CD14-positive monocyte (primary cell): ENCODE measurements at regions not wholly inside any gene's neighbourhood (a gene's known extent, or its start where the extent isn't known, plus 50 kb on each side); places are given as distances from the start of the nearest gene placed in this dataset.

ENCODE experiments used
- DNase-seq, 3 donors: peaks; one replicate each; pipeline ENCODE4 v3.0.0-alpha.2; 2011 to 2022
- H2AFZ ChIP-seq: 2 replicates; pipeline ENCODE4 v1.6.0; 2012; ENCODE audit warnings: mild to moderate bottlenecking, low read depth, low read length, inconsistent platforms; ENCODE audit not compliant: insufficient read depth, poor library complexity, severe bottlenecking
- H3K27ac ChIP-seq, 2 donors: 1 replicate in 1 of 2; 2 replicates in 1 of 2; pipeline ENCODE4 v1.5.1; 2012 to 2013; ENCODE audit warnings: low read length in 2 of 2, control low read depth in 1 of 2, inconsistent platforms in 1 of 2, low read depth in 1 of 2, mild to moderate bottlenecking in 1 of 2
- H3K27me3 ChIP-seq, 2 donors: one replicate each; pipeline versions ENCODE4 v1.6.0 to v1.6.1; 2011 to 2013; ENCODE audit warnings: low read length in 2 of 2; ENCODE audit not compliant: control insufficient read depth in 2 of 2, insufficient read depth in 2 of 2
- H3K36me3 ChIP-seq, 2 donors: replicated peaks in 1 of 2; 1 replicate in 1 of 2; 2 replicates in 1 of 2; pipeline versions ENCODE4 v1.5.1 to v1.6.1; 2012 to 2013; ENCODE audit warnings: low read length in 2 of 2, control low read depth in 1 of 2, inconsistent platforms in 1 of 2, mild to moderate bottlenecking in 1 of 2; ENCODE audit not compliant: insufficient read depth in 2 of 2, control insufficient read depth in 1 of 2
- H3K4me1 ChIP-seq, 2 donors: 1 replicate in 1 of 2; 2 replicates in 1 of 2; pipeline versions ENCODE4 v1.5.1 to v1.6.1; 2012 to 2013; ENCODE audit warnings: low read length in 2 of 2, control low read depth in 1 of 2, inconsistent platforms in 1 of 2, mild to moderate bottlenecking in 1 of 2, moderate library complexity in 1 of 2; ENCODE audit not compliant: insufficient read depth in 2 of 2, control insufficient read depth in 1 of 2
- H3K4me2 ChIP-seq: replicated peaks from 2 replicates; pipeline ENCODE3; 2012; ENCODE audit warnings: low read length, moderate library complexity, mild to moderate bottlenecking; ENCODE audit not compliant: poor library complexity, severe bottlenecking; ENCODE audit errors: extremely low read depth
- H3K4me3 ChIP-seq, 3 experiments: fragments of 200-600 bp in 1 of 3; sonication (generic) in 1 of 3; replicated peaks in 1 of 3; 1 replicate in 2 of 3; 2 replicates in 1 of 3; pipeline ENCODE4 v1.5.1; 2011 to 2013; ENCODE audit warnings: low read length in 3 of 3, mild to moderate bottlenecking in 3 of 3, control low read depth in 2 of 3, low read depth in 2 of 3, inconsistent platforms in 1 of 3, moderate library complexity in 1 of 3
- H3K79me2 ChIP-seq: 2 replicates; pipeline ENCODE4 v1.6.0; 2012; ENCODE audit warnings: mild to moderate bottlenecking, control low read depth, inconsistent platforms, low read length, moderate library complexity; ENCODE audit not compliant: insufficient read depth
- H3K9ac ChIP-seq: 2 replicates; pipeline ENCODE4 v1.6.0; 2017; ENCODE audit warnings: low read length, mild to moderate bottlenecking; ENCODE audit not compliant: insufficient read depth, poor library complexity, severe bottlenecking
- H3K9me3 ChIP-seq, 2 donors: replicated peaks in 1 of 2; 1 replicate in 1 of 2; 2 replicates in 1 of 2; pipeline versions ENCODE4 v1.5.1 to v1.6.1; 2012 to 2013; ENCODE audit warnings: low read length in 2 of 2, control low read depth in 1 of 2; ENCODE audit not compliant: control insufficient read depth in 1 of 2, insufficient read depth in 1 of 2
- H4K20me1 ChIP-seq: 2 replicates; pipeline ENCODE4 v1.6.0; 2012; ENCODE audit warnings: mild to moderate bottlenecking, low read length, control low read depth, moderate library complexity; ENCODE audit not compliant: insufficient read depth
- H3K27ac Mint-ChIP-seq, 7 donors: one replicate each; pipeline ENCODE4 v1.8.0; 2020; ENCODE audit warnings: mild to moderate bottlenecking in 7 of 7, mixed read lengths in 7 of 7, moderate library complexity in 6 of 7, inconsistent platforms in 2 of 7
- H3K27me3 Mint-ChIP-seq, 3 donors: one replicate each; pipeline ENCODE4 v1.8.0; 2021 to 2022; ENCODE audit warnings: low read depth in 3 of 3, mild to moderate bottlenecking in 3 of 3, mixed read lengths in 3 of 3, moderate library complexity in 3 of 3, inconsistent platforms in 1 of 3
- H3K36me3 Mint-ChIP-seq, 2 donors: one replicate each; pipeline ENCODE4 v1.8.0; 2020; ENCODE audit warnings: mixed read lengths in 2 of 2, inconsistent platforms in 1 of 2, mild to moderate bottlenecking in 1 of 2
- H3K4me1 Mint-ChIP-seq: one replicate; pipeline ENCODE4 v1.8.0; 2020; ENCODE audit warnings: mild to moderate bottlenecking, mixed read lengths
- H3K4me3 Mint-ChIP-seq, 2 donors: one replicate each; pipeline ENCODE4 v1.8.0; 2020; ENCODE audit warnings: mild to moderate bottlenecking in 2 of 2, mixed read lengths in 2 of 2, moderate library complexity in 1 of 2
- H3K9me3 Mint-ChIP-seq, 7 donors: one replicate each; pipeline ENCODE4 v1.8.0; 2020 to 2022; ENCODE audit warnings: mixed read lengths in 7 of 7, mild to moderate bottlenecking in 6 of 7, moderate library complexity in 6 of 7, inconsistent platforms in 2 of 7
- CTCF ChIP-seq: fragments of 200-600 bp; IDR thresholded peaks from one replicate; pipeline ENCODE4 v1.8.0; 2022; ENCODE audit warnings: antibody characterized with exemption, mild to moderate bottlenecking
- WGBS: methylation state at CpG from one replicate; pipeline ENCODE4 v1.1.5; 2013; ENCODE audit warnings: missing lambda C conversion rate; ENCODE audit not compliant: insufficient coverage; 5-methylcytosine and 5-hydroxymethylcytosine counted together
- intact Hi-C, 2 donors: fragments of 100-400 bp; cut with micrococcal nuclease; formaldehyde crosslinking; loops; one replicate each; pipeline versions ENCODE4 v1.15.0 to v1.15.1; 2023

- H3K4me3 Mint-ChIP-seq, result no peak overlapping the region
- peaks cover 0 to 4% (median 0%) of the 10 kb centered on the region in 7 donors for H3K9me3 Mint-ChIP-seq
- Histone ChIP-seq H3K27me3 (no peaks in the 10 kb centered on the region), H3K79me2 (no peaks in the 10 kb centered on the region), H4K20me1 (no peaks in the 10 kb centered on the region), H3K4me3 (no peak overlapping the region), H3K9me3 (peaks cover 0 to 4% of the 10 kb centered on the region in 2 donors), H3K27ac (no peak overlapping the region), H2AFZ (no peak overlapping the region), H3K9ac (no peak overlapping the region), H3K4me2 (no peak overlapping the region), H3K36me3 (no peaks in the 10 kb centered on the region), H3K4me1 (no peaks in the 10 kb centered on the region)
- no peak overlapping the region for H3K27ac Mint-ChIP-seq
- no peaks in the 10 kb centered on the region for H3K4me1 Mint-ChIP-seq
- 75% methylated on average over 4 of the region's 4 CpGs for WGBS
- no peaks in the 10 kb centered on the region for H3K36me3 Mint-ChIP-seq
- peaks cover 3 to 16% (median 7%) of the 10 kb centered on the region in 3 donors for H3K27me3 Mint-ChIP-seq
- no peak for DNase-seq
- intact Hi-C loops, result no loop called here
- TF ChIP-seq CTCF, result no peak
Observed at GRCh38 chr17:79438058-79438457, 172.8 kb downstream of the RBFOX3 start.

GRCh38 chr17:79437081-79437480, 173.8 kb downstream of the RBFOX3 start:
- H2AFZ ChIP-seq, result no peak overlapping the region
- 85% methylated on average over 11 of the region's 11 CpGs for WGBS
- no peaks in the 10 kb centered on the region for H4K20me1 ChIP-seq
- no peak overlapping the region for H3K4me2 ChIP-seq
- no peak overlapping the region for H3K4me3 Mint-ChIP-seq
- H3K27me3 ChIP-seq, result no peaks in the 10 kb centered on the region
- no peak for DNase-seq
- H3K27me3 Mint-ChIP-seq, result peaks cover 3 to 16% (median 5%) of the 10 kb centered on the region in 3 donors
- H3K36me3 ChIP-seq, result no peaks in the 10 kb centered on the region
- intact Hi-C loops, result no loop called here
- H3K4me1 ChIP-seq, result no peaks in the 10 kb centered on the region
- H3K27ac ChIP-seq, result no peak overlapping the region
- H3K9ac ChIP-seq, result no peak overlapping the region
- H3K27ac Mint-ChIP-seq, result no peak overlapping the region
- no peaks in the 10 kb centered on the region for H3K79me2 ChIP-seq
- H3K36me3 Mint-ChIP-seq, result no peaks in the 10 kb centered on the region
- no peak for TF ChIP-seq CTCF
- H3K9me3 ChIP-seq, result peaks cover 0 to 4% of the 10 kb centered on the region in 2 donors
- no peak overlapping the region for H3K4me3 ChIP-seq
- H3K9me3 Mint-ChIP-seq, result peaks cover 0 to 4% (median 0%) of the 10 kb centered on the region in 7 donors
- H3K4me1 Mint-ChIP-seq, result no peaks in the 10 kb centered on the region
